K562 (cell line): ENCODE measurements at regions not wholly inside any gene's neighbourhood (a gene's known extent, or its start where the extent isn't known, plus 50 kb on each side); places are given as distances from the start of the nearest gene placed in this dataset.

Experiments used
- ATAC-seq: fragments of 200-7000 bp; cut with Tn5 transposase; 3 replicates; pipeline ENCODE4 v1.9.1; 2020; ENCODE audit warnings: moderate library complexity
- BruUV-seq: library from RNA; stranded (reverse); fragments of 400-500 nt; replicated peaks from 2 replicates; lab custom pipeline; 2021; lab: Mats Ljungman, UMichigan
- CTCF ChIA-PET: fragments of 300-600 bp; formaldehyde crosslinking; extraction: SDS; loops from one replicate; lab custom pipeline; 2021; ENCODE audit warnings: low intra/inter-chr PET ratio; lab: Yijun Ruan, JAX
- POLR2A ChIA-PET: fragments of 300-600, 350-650 bp; sonication (Branson Sonifier 250); formaldehyde crosslinking; extraction: SDS; loops from one replicate; lab custom pipeline; 2021; ENCODE audit warnings: antibody characterized with exemption, inconsistent platforms; lab: Yijun Ruan, JAX
- DNase-seq, 4 experiments: peaks; one replicate each; pipeline versions ENCODE4 v3.0.0 to v3.0.0-alpha.2; 2011 to 2018; ENCODE audit warnings: low spot score in 3 of 4, mixed read lengths in 3 of 4; ENCODE audit errors: extremely low read depth in 1 of 4
- FAIRE-seq: peaks from 2 replicates; lab custom pipeline; 2011; peaks lifted over from hg19 to GRCh38; lab: Jason Lieb, UNC
- H2AFZ ChIP-seq: 2 replicates; pipeline ENCODE4 v1.6.0; 2011; ENCODE audit warnings: low read depth, low read length, control low read depth, inconsistent platforms
- H3K27ac ChIP-seq: fragments of 200-600 bp; 3 replicates; pipeline ENCODE4 v1.8.0; 2011; ENCODE audit warnings: low read depth, mild to moderate bottlenecking, control low read depth, inconsistent platforms, low read length, moderate library complexity, mixed read lengths; ENCODE audit errors: extremely low read depth
- H3K27me3 ChIP-seq, 2 experiments: fragments of 300-600 bp in 1 of 2; 2 replicates in 1 of 2; 3 replicates in 1 of 2; pipeline versions ENCODE4 v1.6.0 to v1.8.0; 2011; ENCODE audit warnings: inconsistent platforms in 2 of 2, low read length in 2 of 2, mild to moderate bottlenecking in 1 of 2, mixed read lengths in 1 of 2, moderate library complexity in 1 of 2; ENCODE audit not compliant: control insufficient read depth in 2 of 2, insufficient read depth in 2 of 2
- H3K36me3 ChIP-seq: fragments of 300-600 bp; 3 replicates; pipeline ENCODE4 v1.8.0; 2011; ENCODE audit warnings: mild to moderate bottlenecking, low read length, inconsistent platforms; ENCODE audit not compliant: control insufficient read depth, insufficient read depth
- H3K4me1 ChIP-seq, 2 experiments: fragments of 200-600 bp in 1 of 2; replicated peaks in 1 of 2; 2 replicates in 1 of 2; 3 replicates in 1 of 2; pipeline versions ENCODE4 v1.5.1 to v1.8.0; 2011; ENCODE audit warnings: inconsistent platforms in 2 of 2, low read length in 2 of 2, mild to moderate bottlenecking in 1 of 2, mixed read lengths in 1 of 2, moderate library complexity in 1 of 2; ENCODE audit not compliant: control insufficient read depth in 2 of 2, insufficient read depth in 2 of 2
- H3K4me2 ChIP-seq: 2 replicates; pipeline ENCODE4 v1.6.1; 2011; ENCODE audit warnings: low read length, control low read depth, inconsistent platforms, mixed read lengths; ENCODE audit not compliant: insufficient read depth
- H3K4me3 ChIP-seq: fragments of 200-600 bp; sonication (generic), shearing (Covaris generic); 2 replicates; pipeline ENCODE4 v1.5.1; 2016; ENCODE audit warnings: control low read depth, inconsistent platforms
- H3K79me2 ChIP-seq: fragments of 200-600 bp; 3 replicates; pipeline ENCODE4 v1.8.0; 2011; ENCODE audit warnings: low read length, inconsistent platforms; ENCODE audit not compliant: control insufficient read depth, insufficient read depth
- H3K9ac ChIP-seq, 2 experiments: 2 replicates each; pipeline versions ENCODE4 v1.6.0 to v1.6.1; 2011; ENCODE audit warnings: low read depth in 2 of 2, low read length in 2 of 2, control low read depth in 1 of 2, inconsistent platforms in 1 of 2, mild to moderate bottlenecking in 1 of 2, mixed read lengths in 1 of 2; ENCODE audit not compliant: insufficient read depth in 1 of 2
- H3K9me1 ChIP-seq: one replicate; pipeline ENCODE4 v1.6.0; 2011; ENCODE audit warnings: inconsistent platforms, mild to moderate bottlenecking, low read length, moderate library complexity; ENCODE audit not compliant: control insufficient read depth, insufficient read depth
- H3K9me3 ChIP-seq: replicated peaks from 2 replicates; pipeline ENCODE4 v1.5.1; 2011; ENCODE audit warnings: low read depth, low read length, inconsistent platforms; ENCODE audit not compliant: control insufficient read depth, insufficient read depth
- H4K20me1 ChIP-seq: replicated peaks from 2 replicates; pipeline ENCODE4 v1.6.1; 2011; ENCODE audit warnings: low read length, inconsistent platforms, mixed read lengths; ENCODE audit not compliant: control insufficient read depth, insufficient read depth
- ARID2 ChIP-seq: fragments of 450-650 bp; IDR thresholded peaks from 2 replicates; pipeline ENCODE4 v1.6.1; 2017; ENCODE audit warnings: antibody characterized with exemption, mild to moderate bottlenecking
- BRD9 ChIP-seq: fragments of 450-650 bp; IDR thresholded peaks from 2 replicates; pipeline ENCODE4 v1.6.1; 2018; ENCODE audit warnings: low read depth; ENCODE audit not compliant: partially characterized antibody
- ETV1 ChIP-seq: fragments of 450-650 bp; conservative IDR thresholded peaks from 2 replicates; pipeline ENCODE4 v1.6.1; 2016; ENCODE audit warnings: missing genetic modification characterization, control low read depth, low read depth, missing compliant biosample characterization
- HMG20B ChIP-seq: fragments of 250-450 bp; sonication (Bioruptor Pico); IDR thresholded peaks from 2 replicates; pipeline ENCODE4 v1.5.0; 2021; ENCODE audit warnings: mild to moderate bottlenecking
- KLF1 ChIP-seq: fragments of 450-650 bp; IDR thresholded peaks from 2 replicates; pipeline ENCODE4 v1.6.1; 2016; ENCODE audit warnings: missing genetic modification characterization, missing compliant biosample characterization
- PHF20 ChIP-seq: fragments of 450-650 bp; IDR thresholded peaks from 2 replicates; pipeline ENCODE4 v1.6.1; 2018; ENCODE audit not compliant: partially characterized antibody
- PHTF2 ChIP-seq: fragments of 250-450 bp; sonication (Bioruptor Pico); IDR thresholded peaks from 2 replicates; pipeline ENCODE4 v1.5.0; 2021; ENCODE audit warnings: mild to moderate bottlenecking
- PPARD ChIP-seq: fragments of 250-450 bp; sonication (Bioruptor Pico); IDR thresholded peaks from 2 replicates; pipeline ENCODE4 v1.8.0; 2022; ENCODE audit warnings: inconsistent platforms, mild to moderate bottlenecking, moderate library complexity
- TOE1 ChIP-seq, 2 experiments: fragments of 450-650 bp in 1 of 2; sonication (generic) in 1 of 2; formaldehyde crosslinking in 1 of 2; IDR thresholded peaks; 2 replicates each; pipeline versions ENCODE4 v1.7.1 to v1.8.0; 2016 to 2022; ENCODE audit warnings: borderline replicate concordance in 2 of 2, mild to moderate bottlenecking in 2 of 2, antibody characterized with exemption in 1 of 2, inconsistent platforms in 1 of 2, low read depth in 1 of 2, missing genetic modification reagents in 1 of 2, moderate library complexity in 1 of 2
- WGBS: fragments of 100-300 bp; shearing (Covaris generic); methylation state at CpG from one replicate; pipeline ENCODE4 v1.1.6; 2016; ENCODE audit warnings: low coverage, mixed read lengths; ENCODE audit not compliant: insufficient coverage; ENCODE audit errors: missing lambda C conversion rate; 5-methylcytosine and 5-hydroxymethylcytosine counted together
- in situ Hi-C: fragments of 300-500 bp; cut with MboI; formaldehyde crosslinking; loops from 4 replicates; pipeline ENCODE4 v1.15.0; 2018; ENCODE audit warnings: inconsistent platforms, mixed read lengths
- intact Hi-C: fragments of 100-400 bp; cut with micrococcal nuclease; formaldehyde crosslinking; loops from 2 replicates; pipeline ENCODE4 v1.14.2; 2022
- TF ChIP-seq, protein P1 (sequence below): fragments of 450-650 bp; formaldehyde crosslinking; IDR thresholded peaks from 2 replicates; pipeline ENCODE4 v1.4.0; 2022; ENCODE audit warnings: mild to moderate bottlenecking, moderate library complexity

DNA sequence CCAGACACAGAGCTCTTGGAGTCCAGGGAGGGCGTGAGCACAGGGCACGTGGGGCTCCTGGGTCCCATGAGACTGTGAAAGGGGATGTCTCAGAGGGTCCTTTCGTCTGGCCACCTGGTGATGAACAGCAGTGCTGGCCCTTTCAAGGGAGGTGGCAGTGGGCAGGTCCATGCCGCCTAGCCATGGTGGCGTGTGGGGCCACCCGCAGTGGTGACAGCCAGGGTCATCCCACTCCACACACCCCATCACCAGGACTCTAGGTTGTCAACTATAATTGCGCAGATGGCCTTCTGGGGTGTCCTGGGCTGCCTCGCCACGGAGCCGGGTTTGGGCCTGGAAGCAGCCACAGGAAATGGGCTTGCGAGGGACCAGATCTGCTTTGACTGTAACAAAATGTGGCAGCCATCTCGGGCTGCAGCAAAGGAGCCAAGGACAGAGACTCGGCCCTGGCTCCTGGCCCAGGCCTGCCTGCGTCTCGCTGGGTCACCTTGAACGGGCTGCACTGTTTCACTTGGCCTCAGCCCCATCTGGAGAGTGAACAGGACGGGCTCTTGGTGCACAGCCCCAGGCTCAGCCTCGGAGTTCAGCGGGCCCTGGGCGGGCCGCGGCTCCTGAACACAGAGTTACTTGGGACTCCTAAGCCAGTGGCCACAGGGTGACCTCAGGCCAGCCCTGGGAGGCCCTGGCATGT lies 1350.5 kb downstream of the BRD1 start (continued):
- no peak for TF ChIP-seq PPARD (CRISPR knock-in tag)
- no peak for TF ChIP-seq ARID2
- TF ChIP-seq TOE1 (IDR thresholded peaks at IDR 0.05; ENCODE audit: borderline replicate concordance), result no peak
- TF ChIP-seq TOE1 (CRISPR knock-in tag; IDR thresholded peaks at IDR 0.05; ENCODE audit: borderline replicate concordance, low read depth), result no peak
- no peak for TF ChIP-seq HMG20B (CRISPR knock-in tag)
- no peak for TF ChIP-seq PHTF2 (CRISPR knock-in tag)
- TF ChIP-seq BRD9, result no peak
- TF ChIP-seq ETV1 (tag), result no peak
- TF ChIP-seq, protein P1, sequence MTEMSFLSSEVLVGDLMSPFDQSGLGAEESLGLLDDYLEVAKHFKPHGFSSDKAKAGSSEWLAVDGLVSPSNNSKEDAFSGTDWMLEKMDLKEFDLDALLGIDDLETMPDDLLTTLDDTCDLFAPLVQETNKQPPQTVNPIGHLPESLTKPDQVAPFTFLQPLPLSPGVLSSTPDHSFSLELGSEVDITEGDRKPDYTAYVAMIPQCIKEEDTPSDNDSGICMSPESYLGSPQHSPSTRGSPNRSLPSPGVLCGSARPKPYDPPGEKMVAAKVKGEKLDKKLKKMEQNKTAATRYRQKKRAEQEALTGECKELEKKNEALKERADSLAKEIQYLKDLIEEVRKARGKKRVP (CRISPR knock-in tag), result no peak
- no peak for TF ChIP-seq KLF1 (tag)

DNA sequence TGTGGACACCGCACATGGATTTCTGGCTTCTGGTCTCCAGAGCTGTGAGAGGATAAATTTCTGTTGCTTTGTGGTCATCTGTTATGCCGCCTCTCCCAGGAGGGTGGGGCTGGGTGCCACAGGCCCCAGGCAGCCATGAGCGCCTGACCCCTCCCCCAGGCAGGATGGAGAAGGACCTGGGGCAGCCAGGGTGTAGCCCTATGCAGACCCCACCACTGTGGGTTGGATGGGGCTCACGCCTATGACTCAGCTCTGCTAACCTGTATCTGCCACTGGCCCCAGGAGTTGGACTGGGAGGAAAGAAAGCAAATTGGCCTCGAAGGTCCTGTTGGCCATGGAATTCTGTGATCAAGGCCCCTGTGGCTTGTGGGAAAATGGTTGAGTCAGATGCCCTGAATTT lies 1351.1 kb downstream of the BRD1 start:
- Histone ChIP-seq H3K4me1 (no peaks in the 10 kb centered on the region), H4K20me1 (no peaks in the 10 kb centered on the region), H2AFZ (no peak overlapping the region), H3K36me3 (no peaks in the 10 kb centered on the region), H3K9me3 (no peaks in the 10 kb centered on the region), H3K79me2 (no peaks in the 10 kb centered on the region), H3K27ac (no peak overlapping the region), H3K9ac (no peak overlapping the region), H3K4me3 (no peak overlapping the region), H3K9me1 (no peaks in the 10 kb centered on the region), H3K4me2 (no peak overlapping the region), H3K27me3 (peaks cover 0 to 14% of the 10 kb centered on the region in 2 experiments; a peak in 1 of 5 replicates)
- no peak for DNase-seq
- in situ Hi-C loops (loop anchor here (25.0 kb wide), 1 partner anchor 889 kb away; no protein-coding TSS in a partner anchor), intact Hi-C loops (no loop called here)
- BruUV-seq, result no TSS peak
- ChIA-PET POLR2A (interaction anchor here (0.5 to 0.6 kb wide), 2 partner anchors 10 to 872 kb away, joined by 3 read pairs; no protein-coding TSS in a partner anchor), CTCF (no interaction called here)
- TF ChIP-seq PHF20, result no peak
- no peak for FAIRE-seq
- no peak for ATAC-seq
- WGBS, result 0% methylated on average over 4 of the region's 5 CpGs
